ENCODE measurements at regions not wholly inside any gene's neighbourhood (a gene's known extent, or its start where the extent isn't known, plus 50 kb on each side); places are given as distances from the start of the nearest gene placed in this dataset.

DNA sequence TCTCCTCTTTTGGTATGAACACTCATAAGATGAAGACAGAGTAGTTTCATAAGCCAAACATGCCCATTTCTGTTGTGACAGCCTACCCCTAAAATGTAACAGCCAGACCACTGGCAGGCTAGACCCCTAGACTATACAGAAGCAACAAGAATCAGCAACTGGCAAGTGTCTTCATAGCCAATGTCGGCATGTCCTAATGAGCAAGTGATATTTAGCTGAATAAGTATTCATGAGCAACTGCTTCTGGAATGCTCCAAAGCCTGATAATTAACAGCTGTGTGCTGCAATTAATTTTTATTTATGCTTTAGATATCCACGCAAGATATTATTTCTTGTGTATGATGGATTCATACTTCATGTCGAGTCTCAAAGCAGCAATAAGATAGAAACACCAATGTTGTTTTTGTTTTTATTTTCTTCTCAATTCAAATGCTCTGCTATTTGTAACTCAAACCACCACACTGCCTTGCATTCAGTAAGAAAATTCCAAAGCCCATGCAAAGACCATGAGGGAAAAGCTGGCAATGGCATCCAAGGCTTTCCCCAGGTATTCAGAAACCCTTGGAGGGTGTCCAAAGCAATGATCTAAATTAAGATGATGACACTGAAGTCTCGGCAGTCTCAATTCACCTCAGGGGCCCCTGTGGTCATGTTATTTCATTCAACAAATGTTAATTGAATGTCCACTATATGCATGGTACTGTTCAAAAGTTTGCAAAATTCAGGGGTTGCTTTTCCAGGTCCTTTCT lies 167.7 kb upstream of the NECTIN3 start:
- TF ChIP-seq, protein P1, sequence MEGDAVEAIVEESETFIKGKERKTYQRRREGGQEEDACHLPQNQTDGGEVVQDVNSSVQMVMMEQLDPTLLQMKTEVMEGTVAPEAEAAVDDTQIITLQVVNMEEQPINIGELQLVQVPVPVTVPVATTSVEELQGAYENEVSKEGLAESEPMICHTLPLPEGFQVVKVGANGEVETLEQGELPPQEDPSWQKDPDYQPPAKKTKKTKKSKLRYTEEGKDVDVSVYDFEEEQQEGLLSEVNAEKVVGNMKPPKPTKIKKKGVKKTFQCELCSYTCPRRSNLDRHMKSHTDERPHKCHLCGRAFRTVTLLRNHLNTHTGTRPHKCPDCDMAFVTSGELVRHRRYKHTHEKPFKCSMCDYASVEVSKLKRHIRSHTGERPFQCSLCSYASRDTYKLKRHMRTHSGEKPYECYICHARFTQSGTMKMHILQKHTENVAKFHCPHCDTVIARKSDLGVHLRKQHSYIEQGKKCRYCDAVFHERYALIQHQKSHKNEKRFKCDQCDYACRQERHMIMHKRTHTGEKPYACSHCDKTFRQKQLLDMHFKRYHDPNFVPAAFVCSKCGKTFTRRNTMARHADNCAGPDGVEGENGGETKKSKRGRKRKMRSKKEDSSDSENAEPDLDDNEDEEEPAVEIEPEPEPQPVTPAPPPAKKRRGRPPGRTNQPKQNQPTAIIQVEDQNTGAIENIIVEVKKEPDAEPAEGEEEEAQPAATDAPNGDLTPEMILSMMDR (conservative IDR thresholded peaks at IDR 0.05; ENCODE audit: low read depth, low read length), result no peak
- TF ChIP-seq EZH2 (IDR thresholded peaks at IDR 0.05; ENCODE audit: borderline replicate concordance, low read depth, low read length, poor library complexity, severe bottlenecking), result no peak

All from A673 (cell line).